Panc1 (cell line): ENCODE measurements at regions not wholly inside any gene's neighbourhood (a gene's known extent, or its start where the extent isn't known, plus 50 kb on each side); places are given as distances from the start of the nearest gene placed in this dataset.

Experiments
- ATAC-seq: fragments of 200-7000 bp; cut with Tn5 transposase; 2 replicates; pipeline ENCODE4 v1.9.1; 2020; ENCODE audit warnings: mild to moderate bottlenecking, moderate library complexity
- BruUV-seq: library from RNA; stranded (reverse); fragments of 400-500 nt; replicated peaks from 2 replicates; lab custom pipeline; 2021; lab: Mats Ljungman, UMichigan
- CTCF ChIA-PET: fragments of 300-600 bp; sonication (Branson Sonifier 250); formaldehyde crosslinking; loops from one replicate; lab custom pipeline; 2022; ENCODE audit warnings: antibody characterized with exemption; lab: Charles Lee
- POLR2A ChIA-PET: fragments of 300-600 bp; sonication (Branson Sonifier 250); formaldehyde crosslinking; loops from one replicate; lab custom pipeline; 2022; ENCODE audit warnings: antibody characterized with exemption; lab: Charles Lee
- DNase-seq: peaks from one replicate; pipeline ENCODE4 v3.0.0-alpha.2; 2010; ENCODE audit warnings: low read depth, low spot score
- H3K27ac ChIP-seq: 2 replicates; pipeline ENCODE4 v1.5.1; 2011; ENCODE audit warnings: mild to moderate bottlenecking, low read length, inconsistent platforms
- H3K27me3 ChIP-seq: fragments of 200-500 bp; sonication (Bioruptor generic); 2 replicates; pipeline ENCODE4 v1.6.0; 2014; ENCODE audit warnings: low read length, inconsistent platforms; ENCODE audit not compliant: control insufficient read depth, insufficient read depth
- H3K36me3 ChIP-seq: fragments of 200-500 bp; sonication (Bioruptor generic); 2 replicates; pipeline ENCODE4 v1.5.1; 2014; ENCODE audit warnings: inconsistent platforms, mild to moderate bottlenecking, low read length, moderate library complexity; ENCODE audit not compliant: control insufficient read depth, insufficient read depth
- H3K4me1 ChIP-seq: 2 replicates; pipeline ENCODE4 v1.5.1; 2011; ENCODE audit warnings: inconsistent platforms, mild to moderate bottlenecking, low read length, moderate library complexity; ENCODE audit not compliant: control insufficient read depth, insufficient read depth
- H3K4me3 ChIP-seq, 2 experiments: 2 replicates each; pipeline ENCODE4 v1.5.1; 2011 to 2012; ENCODE audit warnings: low read depth in 2 of 2, low read length in 2 of 2, mild to moderate bottlenecking in 2 of 2, inconsistent platforms in 1 of 2, moderate library complexity in 1 of 2
- H3K9me3 ChIP-seq: fragments of 200-500 bp; sonication (Bioruptor generic); 2 replicates; pipeline ENCODE4 v1.5.1; 2014; ENCODE audit warnings: low read depth, mild to moderate bottlenecking, inconsistent platforms, low read length, moderate library complexity; ENCODE audit not compliant: control insufficient read depth, insufficient read depth
- CTCF ChIP-seq: fragments of 450-650 bp; IDR thresholded peaks from 2 replicates; pipeline ENCODE4 v1.5.1; 2017; ENCODE audit warnings: mild to moderate bottlenecking
- POLR2AphosphoS5 ChIP-seq: IDR thresholded peaks from 2 replicates; pipeline ENCODE4 v1.6.1; 2012; ENCODE audit warnings: mild to moderate bottlenecking, low read depth, low read length, moderate library complexity
- REST ChIP-seq, 2 experiments: IDR thresholded peaks; 2 replicates each; pipeline ENCODE4 v1.6.1; 2011 to 2012; ENCODE audit warnings: low read depth in 2 of 2, control low read depth in 1 of 2, low read length in 1 of 2, mild to moderate bottlenecking in 1 of 2, moderate library complexity in 1 of 2; ENCODE audit not compliant: insufficient read depth in 1 of 2
- SIN3A ChIP-seq: IDR thresholded peaks from 2 replicates; pipeline ENCODE4 v1.6.1; 2012; ENCODE audit warnings: low read depth, mild to moderate bottlenecking, low read length, moderate library complexity, borderline replicate concordance; ENCODE audit not compliant: insufficient read depth
- TCF7L2 ChIP-seq: IDR thresholded peaks from 2 replicates; pipeline ENCODE4 v1.6.1; 2011; ENCODE audit warnings: mild to moderate bottlenecking, low read depth, low read length, inconsistent platforms
- in situ Hi-C: cut with HindIII; loops from 2 replicates; pipeline ENCODE4 v1.10.0; 2016; ENCODE audit warnings: low sequenced_read_pairs, low pct_unique_long_range_greater_than_20kb
- intact Hi-C: fragments of 100-400 bp; cut with micrococcal nuclease; formaldehyde crosslinking; loops from one replicate; pipeline ENCODE4 v1.10.0; 2022; ENCODE audit not compliant: unreplicated experiment

GRCh38 chr10:52903397-52903938 is 130.9 kb upstream of the MBL2 start:
- ATAC-seq (no peak), DNase-seq (no peak)
- Histone ChIP-seq H3K4me3 (no peak overlapping the region), H3K36me3 (no peaks in the 10 kb centered on the region), H3K27me3 (no peaks in the 10 kb centered on the region), H3K27ac (no peak overlapping the region), H3K9me3 (no peaks in the 10 kb centered on the region), H3K4me1 (no peaks in the 10 kb centered on the region)
- ChIA-PET CTCF (no interaction called here), POLR2A (no interaction called here)
- no peak for TF ChIP-seq CTCF
- no peak for TF ChIP-seq TCF7L2
- no peak for TF ChIP-seq SIN3A
- no peak for TF ChIP-seq REST (IDR thresholded peaks at IDR 0.05; ENCODE audit: insufficient read depth in 1 of 2, low read depth in 2 of 2, low read length in 1 of 2)
- TF ChIP-seq POLR2AphosphoS5, result no peak
- in situ Hi-C loops (no loop called here), intact Hi-C loops (no loop called here)
- no TSS peak for BruUV-seq

GRCh38 chr10:52900593-52900992 is 128.0 kb upstream of the MBL2 start:
- intact Hi-C loops (no loop called here), in situ Hi-C loops (no loop called here)
- H3K36me3 ChIP-seq, result no peaks in the 10 kb centered on the region
- BruUV-seq, result no TSS peak
- H3K27me3 ChIP-seq, result no peaks in the 10 kb centered on the region
- ATAC-seq (no peak), DNase-seq (no peak)
- TF ChIP-seq CTCF, result no peak
- no peak for TF ChIP-seq SIN3A
- no peak for TF ChIP-seq REST (IDR thresholded peaks at IDR 0.05; ENCODE audit: insufficient read depth in 1 of 2, low read depth in 2 of 2, low read length in 1 of 2)
- TF ChIP-seq POLR2AphosphoS5, result no peak
- TF ChIP-seq TCF7L2, result no peak
- H3K4me3 ChIP-seq, result no peak overlapping the region
- no peaks in the 10 kb centered on the region for H3K9me3 ChIP-seq
- POLR2A ChIA-PET, result no interaction called here
- no peaks in the 10 kb centered on the region for H3K4me1 ChIP-seq
- no peak overlapping the region for H3K27ac ChIP-seq
- CTCF ChIA-PET, result no interaction called here
